OCI-LY3 (cell line): ENCODE measurements at regions not wholly inside any gene's neighbourhood (a gene's known extent, or its start where the extent isn't known, plus 50 kb on each side); places are given as distances from the start of the nearest gene placed in this dataset.

Experiments used
- H2AFZ ChIP-seq: fragments of 200-600, 300-600 bp; shearing (Covaris generic); 2 replicates; pipeline ENCODE4 v1.6.0; 2014; ENCODE audit warnings: antibody characterized with exemption, low read depth, low read length
- H3K27ac ChIP-seq: fragments of 200-600, 300-600 bp; sonication (generic); 2 replicates; pipeline ENCODE4 v1.5.1; 2014; ENCODE audit warnings: mild to moderate bottlenecking, low read length, moderate library complexity, mixed read lengths
- H3K27me3 ChIP-seq: fragments of 200-600, 300-600 bp; sonication (generic); 2 replicates; pipeline ENCODE4 v1.6.1; 2014; ENCODE audit warnings: low read depth, low read length, mixed read lengths
- H3K36me3 ChIP-seq: fragments of 200-600, 300-600 bp; sonication (generic); replicated peaks from 2 replicates; pipeline ENCODE3; 2014; ENCODE audit warnings: low read depth, low read length, mixed read lengths
- H3K4me1 ChIP-seq: fragments of 300-600, 200-600 bp; sonication (generic); 2 replicates; pipeline ENCODE4 v1.6.1; 2014; ENCODE audit warnings: low read length, mixed read lengths
- H3K4me2 ChIP-seq: fragments of 200-600, 300-600 bp; sonication (generic); 2 replicates; pipeline ENCODE4 v1.6.1; 2014; ENCODE audit warnings: low read length, mixed read lengths
- H3K4me3 ChIP-seq: fragments of 300-600, 200-600 bp; sonication (generic); 2 replicates; pipeline ENCODE4 v1.5.1; 2014; ENCODE audit warnings: antibody characterized with exemption, mild to moderate bottlenecking, low read length, moderate library complexity
- H3K79me2 ChIP-seq: fragments of 300-600, 200-600 bp; shearing (Covaris generic); 2 replicates; pipeline ENCODE4 v1.6.1; 2014; ENCODE audit warnings: mild to moderate bottlenecking, low read length, mixed read lengths
- H3K9ac ChIP-seq: fragments of 300-600, 200-600 bp; shearing (Covaris generic); 2 replicates; pipeline ENCODE4 v1.6.0; 2014; ENCODE audit warnings: mild to moderate bottlenecking, low read length, moderate library complexity
- H3K9me3 ChIP-seq: fragments of 200-600, 300-600 bp; shearing (Covaris generic); 2 replicates; pipeline ENCODE4 v1.6.1; 2014; ENCODE audit warnings: low read length, mixed read lengths; ENCODE audit not compliant: insufficient read depth
- H4K20me1 ChIP-seq: fragments of 200-600, 300-600 bp; sonication (generic); 2 replicates; pipeline ENCODE4 v1.6.1; 2016; ENCODE audit warnings: low read length, mixed read lengths; ENCODE audit not compliant: insufficient read depth
- CTCF ChIP-seq: fragments of 200-600, 300-600 bp; sonication (generic); IDR thresholded peaks from 2 replicates; pipeline ENCODE4 v1.5.1; 2014; ENCODE audit warnings: antibody characterized with exemption, low read length, low read depth
- EZH2phosphoT487 ChIP-seq: fragments of 200-600 bp; shearing (Covaris generic); IDR thresholded peaks from 2 replicates; pipeline ENCODE4 v1.6.1; 2018; ENCODE audit warnings: antibody characterized with exemption, mixed run types, low read depth

- Histone ChIP-seq H3K79me2 (no peaks in the 10 kb centered on the region), H2AFZ (no peak overlapping the region), H3K4me2 (no peak overlapping the region), H3K27me3 (peaks cover 16% of the 10 kb centered on the region; the same call in 1 of the 2 replicates), H4K20me1 (no peaks in the 10 kb centered on the region), H3K4me3 (no peak overlapping the region), H3K4me1 (no peaks in the 10 kb centered on the region), H3K9me3 (no peaks in the 10 kb centered on the region), H3K27ac (no peak overlapping the region), H3K36me3 (no peaks in the 10 kb centered on the region), H3K9ac (no peak overlapping the region)
- TF ChIP-seq EZH2phosphoT487 (no peak), CTCF (no peak)
Observed at GRCh38 chr4:140298001-140298400, 75.4 kb upstream of the SCOC start.

GRCh38 chr4:140297221-140297570, 76.2 kb upstream of the SCOC start:
- peaks cover 16% of the 10 kb centered on the region; the same call in 1 of the 2 replicates for H3K27me3 ChIP-seq
- H3K79me2 ChIP-seq: no peaks in the 10 kb centered on the region
- no peak overlapping the region for H3K27ac ChIP-seq
- H2AFZ ChIP-seq: no peak overlapping the region
- no peak overlapping the region for H3K4me2 ChIP-seq
- no peaks in the 10 kb centered on the region for H3K9me3 ChIP-seq
- no peaks in the 10 kb centered on the region for H4K20me1 ChIP-seq
- no peak overlapping the region for H3K4me3 ChIP-seq
- no peak overlapping the region for H3K9ac ChIP-seq
- TF ChIP-seq CTCF (no peak), EZH2phosphoT487 (no peak)
- no peaks in the 10 kb centered on the region for H3K4me1 ChIP-seq
- H3K36me3 ChIP-seq: no peaks in the 10 kb centered on the region

- Histone ChIP-seq H4K20me1 (no peaks in the 10 kb centered on the region), H3K4me3 (no peak overlapping the region), H3K27ac (no peak overlapping the region), H3K4me2 (peak overlapping the region; percentile 10), H3K9ac (no peak overlapping the region), H3K9me3 (no peaks in the 10 kb centered on the region), H3K27me3 (peaks cover 16% of the 10 kb centered on the region; the same call in 1 of the 2 replicates), H3K79me2 (no peaks in the 10 kb centered on the region), H3K36me3 (no peaks in the 10 kb centered on the region), H2AFZ (no peak overlapping the region), H3K4me1 (no peaks in the 10 kb centered on the region)
- TF ChIP-seq EZH2phosphoT487: no peak
- no peak for TF ChIP-seq CTCF
Observed at GRCh38 chr4:140296335-140297220, 76.9 kb upstream of the SCOC start.

GRCh38 chr4:140293979-140294378, 79.5 kb upstream of the SCOC start:
- Histone ChIP-seq H3K9me3 (no peaks in the 10 kb centered on the region), H3K27ac (no peak overlapping the region), H3K4me2 (no peak overlapping the region), H3K4me1 (no peaks in the 10 kb centered on the region), H3K4me3 (no peak overlapping the region), H3K79me2 (no peaks in the 10 kb centered on the region), H3K36me3 (no peaks in the 10 kb centered on the region), H3K9ac (no peak overlapping the region), H4K20me1 (no peaks in the 10 kb centered on the region), H3K27me3 (peaks cover 23% of the 10 kb centered on the region; the same call in 1 of the 2 replicates), H2AFZ (no peak overlapping the region)
- no peak for TF ChIP-seq CTCF
- no peak for TF ChIP-seq EZH2phosphoT487
